Keratinocyte (primary cell): ENCODE measurements at regions not wholly inside any gene's neighbourhood (a gene's known extent, or its start where the extent isn't known, plus 50 kb on each side); places are given as distances from the start of the nearest gene placed in this dataset.

Experiments used
- EZH2 ChIP-seq: IDR thresholded peaks from one replicate; pipeline ENCODE4 v1.6.1; 2012; ENCODE audit warnings: inconsistent platforms, mild to moderate bottlenecking, low read length, moderate library complexity
- TF ChIP-seq, protein P1 (sequence below), 3 experiments: IDR thresholded peaks in 1 of 3; conservative IDR thresholded peaks in 1 of 3; optimal IDR thresholded peaks in 1 of 3; 2 replicates in 2 of 3; 3 replicates in 1 of 3; pipeline versions ENCODE3 to v1.5.1; 2011; ENCODE audit warnings: low read length in 3 of 3, mild to moderate bottlenecking in 3 of 3, moderate library complexity in 2 of 3, control low read depth in 1 of 3, inconsistent platforms in 1 of 3; ENCODE audit not compliant: insufficient read depth in 2 of 3; ENCODE audit errors: extremely low read depth in 1 of 3

DNA sequence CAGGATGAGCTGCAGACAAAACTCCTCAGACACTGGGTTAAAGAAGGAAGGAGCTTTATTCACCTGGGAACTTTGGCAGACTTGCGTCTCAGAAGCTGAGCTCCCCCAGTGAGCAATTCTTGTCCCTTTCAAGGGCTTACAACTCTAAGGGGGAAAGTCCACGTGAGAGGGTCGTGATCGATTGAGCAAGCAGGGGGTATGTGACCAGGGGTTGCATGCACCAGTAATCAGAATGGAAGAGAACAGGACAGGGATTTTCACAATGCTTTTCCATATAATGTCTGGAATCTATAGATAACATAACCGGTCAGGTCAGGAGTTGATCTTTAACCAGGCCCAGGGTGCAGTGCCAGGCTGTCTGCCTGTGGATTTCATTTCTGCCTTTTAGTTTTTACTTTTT lies 202.8 kb upstream of the MRPS30 start:
- TF ChIP-seq, protein P1, sequence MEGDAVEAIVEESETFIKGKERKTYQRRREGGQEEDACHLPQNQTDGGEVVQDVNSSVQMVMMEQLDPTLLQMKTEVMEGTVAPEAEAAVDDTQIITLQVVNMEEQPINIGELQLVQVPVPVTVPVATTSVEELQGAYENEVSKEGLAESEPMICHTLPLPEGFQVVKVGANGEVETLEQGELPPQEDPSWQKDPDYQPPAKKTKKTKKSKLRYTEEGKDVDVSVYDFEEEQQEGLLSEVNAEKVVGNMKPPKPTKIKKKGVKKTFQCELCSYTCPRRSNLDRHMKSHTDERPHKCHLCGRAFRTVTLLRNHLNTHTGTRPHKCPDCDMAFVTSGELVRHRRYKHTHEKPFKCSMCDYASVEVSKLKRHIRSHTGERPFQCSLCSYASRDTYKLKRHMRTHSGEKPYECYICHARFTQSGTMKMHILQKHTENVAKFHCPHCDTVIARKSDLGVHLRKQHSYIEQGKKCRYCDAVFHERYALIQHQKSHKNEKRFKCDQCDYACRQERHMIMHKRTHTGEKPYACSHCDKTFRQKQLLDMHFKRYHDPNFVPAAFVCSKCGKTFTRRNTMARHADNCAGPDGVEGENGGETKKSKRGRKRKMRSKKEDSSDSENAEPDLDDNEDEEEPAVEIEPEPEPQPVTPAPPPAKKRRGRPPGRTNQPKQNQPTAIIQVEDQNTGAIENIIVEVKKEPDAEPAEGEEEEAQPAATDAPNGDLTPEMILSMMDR (optimal IDR thresholded peaks at IDR 0.05 in 1 of 3, IDR thresholded peaks at IDR 0.05 in 1 of 3, conservative IDR thresholded peaks at IDR 0.05 in 1 of 3; ENCODE audit: extremely low read depth in 1 of 3, insufficient read depth in 2 of 3, low read length in 3 of 3): no peak
- TF ChIP-seq EZH2: no peak
